ENCODE measurements at regions not wholly inside any gene's neighbourhood (a gene's known extent, or its start where the extent isn't known, plus 50 kb on each side); places are given as distances from the start of the nearest gene placed in this dataset.

- no peak overlapping the region for H2BK15ac ChIP-seq (replicated peaks; ENCODE audit: low read depth)
- H3K36me3 ChIP-seq (ENCODE audit: control insufficient read depth, insufficient read depth, low read length), result no peaks in the 10 kb centered on the region
- H3K56ac ChIP-seq (ENCODE audit: low read length), result no peak overlapping the region
- H2BK120ac ChIP-seq (ENCODE audit: low read depth, low read length), result no peak overlapping the region
- no peak overlapping the region for H3K27ac ChIP-seq (ENCODE audit: low read depth, low read length)
- H3K4me2 ChIP-seq (ENCODE audit: low read length), result no peak overlapping the region
- no peaks in the 10 kb centered on the region for H3K79me1 ChIP-seq (ENCODE audit: low read length)
- no peak overlapping the region for H3K4ac ChIP-seq (ENCODE audit: low read depth, low read length)
- H2AK5ac ChIP-seq (ENCODE audit: low read length), result no peak overlapping the region
- DNase-seq, result no peak
- no peak overlapping the region for H2BK5ac ChIP-seq (ENCODE audit: low read length)
- H3K4me1 ChIP-seq (ENCODE audit: control insufficient read depth, low read depth, low read length), result no peaks in the 10 kb centered on the region
- no peak overlapping the region for H3K9ac ChIP-seq (ENCODE audit: low read length)
- H4K8ac ChIP-seq (ENCODE audit: low read depth, low read length), result no peak overlapping the region
- H3K27me3 ChIP-seq (ENCODE audit: insufficient read depth, low read length, poor library complexity), result no peaks in the 10 kb centered on the region
- H3K4me3 ChIP-seq (ENCODE audit: low read length), result no peak overlapping the region
- H4K5ac ChIP-seq (ENCODE audit: low read length), result no peak overlapping the region
- H3K79me2 ChIP-seq (ENCODE audit: control insufficient read depth, insufficient read depth, low read length), result no peaks in the 10 kb centered on the region
- H3K23ac ChIP-seq (ENCODE audit: low read length), result no peak overlapping the region
- H3K18ac ChIP-seq (ENCODE audit: low read length), result no peak overlapping the region
- no CpG with 5 or more reads among the region's 6 CpGs for WGBS (ENCODE audit: extremely low coverage, insufficient coverage, low lambda C conversion rate)
These were observed 51.7 kb downstream of the FAM50B start for GRCh38 chr6:3900744-3901336.

GRCh38 chr6:3902871-3903648 is 53.9 kb downstream of the FAM50B start:
- H4K5ac ChIP-seq (ENCODE audit: low read length), result no peak overlapping the region
- no peaks in the 10 kb centered on the region for H3K27me3 ChIP-seq (ENCODE audit: insufficient read depth, low read length, poor library complexity)
- H2BK15ac ChIP-seq (replicated peaks; ENCODE audit: low read depth), result no peak overlapping the region
- no peak overlapping the region for H4K8ac ChIP-seq (ENCODE audit: low read depth, low read length)
- no peak overlapping the region for H3K4me2 ChIP-seq (ENCODE audit: low read length)
- no peak overlapping the region for H3K18ac ChIP-seq (ENCODE audit: low read length)
- H3K4ac ChIP-seq (ENCODE audit: low read depth, low read length), result no peak overlapping the region
- no peak overlapping the region for H2AK5ac ChIP-seq (ENCODE audit: low read length)
- H3K36me3 ChIP-seq (ENCODE audit: control insufficient read depth, insufficient read depth, low read length), result no peaks in the 10 kb centered on the region
- no peak overlapping the region for H3K27ac ChIP-seq (ENCODE audit: low read depth, low read length)
- no CpG with 5 or more reads among the region's 10 CpGs for WGBS (ENCODE audit: extremely low coverage, insufficient coverage, low lambda C conversion rate)
- H3K4me1 ChIP-seq (ENCODE audit: control insufficient read depth, low read depth, low read length), result peaks cover 7% of the 10 kb centered on the region
- no peak overlapping the region for H2BK120ac ChIP-seq (ENCODE audit: low read depth, low read length)
- H3K9ac ChIP-seq (ENCODE audit: low read length), result no peak overlapping the region
- no peaks in the 10 kb centered on the region for H3K79me2 ChIP-seq (ENCODE audit: control insufficient read depth, insufficient read depth, low read length)
- H2BK5ac ChIP-seq (ENCODE audit: low read length), result no peak overlapping the region
- no peak overlapping the region for H3K4me3 ChIP-seq (ENCODE audit: low read length)
- no peak for DNase-seq
- H3K23ac ChIP-seq (ENCODE audit: low read length), result no peak overlapping the region
- no peaks in the 10 kb centered on the region for H3K79me1 ChIP-seq (ENCODE audit: low read length)
- no peak overlapping the region for H3K56ac ChIP-seq (ENCODE audit: low read length)

GRCh38 chr6:3904518-3904917 is 55.3 kb downstream of the FAM50B start:
- no CpG with 5 or more reads among the region's 3 CpGs for WGBS (ENCODE audit: extremely low coverage, insufficient coverage, low lambda C conversion rate)
- Histone ChIP-seq H3K4me3 (ENCODE audit: low read length) (no peak overlapping the region), H4K5ac (ENCODE audit: low read length) (no peak overlapping the region), H3K4me2 (ENCODE audit: low read length) (no peak overlapping the region), H3K79me1 (ENCODE audit: low read length) (no peaks in the 10 kb centered on the region), H3K56ac (ENCODE audit: low read length) (no peak overlapping the region), H3K27me3 (ENCODE audit: insufficient read depth, low read length, poor library complexity) (no peaks in the 10 kb centered on the region), H2AK5ac (ENCODE audit: low read length) (no peak overlapping the region), H2BK120ac (ENCODE audit: low read depth, low read length) (no peak overlapping the region), H3K4me1 (ENCODE audit: control insufficient read depth, low read depth, low read length) (peaks cover 7% of the 10 kb centered on the region), H3K4ac (ENCODE audit: low read depth, low read length) (no peak overlapping the region), H2BK5ac (ENCODE audit: low read length) (no peak overlapping the region), H3K36me3 (ENCODE audit: control insufficient read depth, insufficient read depth, low read length) (no peaks in the 10 kb centered on the region), H3K18ac (ENCODE audit: low read length) (no peak overlapping the region), H4K8ac (ENCODE audit: low read depth, low read length) (no peak overlapping the region), H2BK15ac (replicated peaks; ENCODE audit: low read depth) (no peak overlapping the region), H3K9ac (ENCODE audit: low read length) (no peak overlapping the region), H3K79me2 (ENCODE audit: control insufficient read depth, insufficient read depth, low read length) (no peaks in the 10 kb centered on the region), H3K23ac (ENCODE audit: low read length) (no peak overlapping the region), H3K27ac (ENCODE audit: low read depth, low read length) (no peak overlapping the region)
- no peak for DNase-seq

GRCh38 chr6:3905945-3906845 is 57.0 kb downstream of the FAM50B start:
- no peaks in the 10 kb centered on the region for H3K27me3 ChIP-seq (ENCODE audit: insufficient read depth, low read length, poor library complexity)
- peak overlapping the region; percentile 54 for H3K56ac ChIP-seq (ENCODE audit: low read length)
- WGBS (ENCODE audit: extremely low coverage, insufficient coverage, low lambda C conversion rate), result no CpG with 5 or more reads among the region's 26 CpGs
- no peaks in the 10 kb centered on the region for H3K79me2 ChIP-seq (ENCODE audit: control insufficient read depth, insufficient read depth, low read length)
- no peak overlapping the region for H3K4ac ChIP-seq (ENCODE audit: low read depth, low read length)
- no peak overlapping the region for H3K9ac ChIP-seq (ENCODE audit: low read length)
- no peak overlapping the region for H4K5ac ChIP-seq (ENCODE audit: low read length)
- H3K4me2 ChIP-seq (ENCODE audit: low read length), result no peak overlapping the region
- no peak overlapping the region for H3K23ac ChIP-seq (ENCODE audit: low read length)
- no peak overlapping the region for H2AK5ac ChIP-seq (ENCODE audit: low read length)
- H2BK15ac ChIP-seq (replicated peaks; ENCODE audit: low read depth), result no peak overlapping the region
- H3K36me3 ChIP-seq (ENCODE audit: control insufficient read depth, insufficient read depth, low read length), result no peaks in the 10 kb centered on the region
- H3K4me3 ChIP-seq (ENCODE audit: low read length), result no peak overlapping the region
- H2BK120ac ChIP-seq (ENCODE audit: low read depth, low read length), result no peak overlapping the region
- H4K8ac ChIP-seq (ENCODE audit: low read depth, low read length), result no peak overlapping the region
- no peak overlapping the region for H2BK5ac ChIP-seq (ENCODE audit: low read length)
- no peak overlapping the region for H3K27ac ChIP-seq (ENCODE audit: low read depth, low read length)
- H3K79me1 ChIP-seq (ENCODE audit: low read length), result no peaks in the 10 kb centered on the region
- no peak overlapping the region for H3K18ac ChIP-seq (ENCODE audit: low read length)
- peaks cover 7% of the 10 kb centered on the region for H3K4me1 ChIP-seq (ENCODE audit: control insufficient read depth, low read depth, low read length)
- DNase-seq, result peak; percentile 31

- no peak overlapping the region for H2BK120ac ChIP-seq (ENCODE audit: low read depth, low read length)
- no peak overlapping the region for H2BK5ac ChIP-seq (ENCODE audit: low read length)
- peaks cover 7% of the 10 kb centered on the region for H3K4me1 ChIP-seq (ENCODE audit: control insufficient read depth, low read depth, low read length)
- no peak overlapping the region for H3K18ac ChIP-seq (ENCODE audit: low read length)
- H3K27me3 ChIP-seq (ENCODE audit: insufficient read depth, low read length, poor library complexity), result no peaks in the 10 kb centered on the region
- H3K4me2 ChIP-seq (ENCODE audit: low read length), result no peak overlapping the region
- H3K79me2 ChIP-seq (ENCODE audit: control insufficient read depth, insufficient read depth, low read length), result no peaks in the 10 kb centered on the region
- H4K5ac ChIP-seq (ENCODE audit: low read length), result no peak overlapping the region
- H3K79me1 ChIP-seq (ENCODE audit: low read length), result no peaks in the 10 kb centered on the region
- H2BK15ac ChIP-seq (replicated peaks; ENCODE audit: low read depth), result no peak overlapping the region
- H3K4ac ChIP-seq (ENCODE audit: low read depth, low read length), result no peak overlapping the region
- H3K56ac ChIP-seq (ENCODE audit: low read length), result no peak overlapping the region
- no peaks in the 10 kb centered on the region for H3K36me3 ChIP-seq (ENCODE audit: control insufficient read depth, insufficient read depth, low read length)
- DNase-seq, result no peak
- H3K4me3 ChIP-seq (ENCODE audit: low read length), result no peak overlapping the region
- no CpG with 5 or more reads among the region's 2 CpGs for WGBS (ENCODE audit: extremely low coverage, insufficient coverage, low lambda C conversion rate)
- H2AK5ac ChIP-seq (ENCODE audit: low read length), result no peak overlapping the region
- H4K8ac ChIP-seq (ENCODE audit: low read depth, low read length), result no peak overlapping the region
- no peak overlapping the region for H3K23ac ChIP-seq (ENCODE audit: low read length)
- H3K27ac ChIP-seq (ENCODE audit: low read depth, low read length), result no peak overlapping the region
- H3K9ac ChIP-seq (ENCODE audit: low read length), result no peak overlapping the region
These were observed 57.6 kb downstream of the FAM50B start for GRCh38 chr6:3906846-3907151.
